Ascending aorta (tissue), 2 donors: ENCODE measurements at regions not wholly inside any gene's neighbourhood (a gene's known extent, or its start where the extent isn't known, plus 50 kb on each side); places are given as distances from the start of the nearest gene placed in this dataset.

Source experiments
- DNase-seq, 2 donors: peaks; one replicate each; pipeline ENCODE4 v3.0.0-alpha.2; 2019; ENCODE audit warnings: low spot score in 2 of 2
- H3K27ac ChIP-seq, 2 donors: fragments of 200-600 bp; sonication (generic); one replicate each; pipeline ENCODE4 v1.5.1; 2016 to 2017; ENCODE audit warnings: mild to moderate bottlenecking in 1 of 2
- H3K27me3 ChIP-seq: fragments of 200-600 bp; sonication (generic); one replicate; pipeline ENCODE4 v1.5.1; 2017
- H3K36me3 ChIP-seq, 2 donors: fragments of 200-600 bp; sonication (generic); one replicate each; pipeline ENCODE4 v1.5.1; 2016
- H3K4me1 ChIP-seq, 2 donors: fragments of 200-600 bp; sonication (generic); one replicate each; pipeline ENCODE4 v1.5.1; 2016 to 2017; ENCODE audit warnings: mild to moderate bottlenecking in 1 of 2
- H3K4me3 ChIP-seq, 2 donors: fragments of 200-600 bp; sonication (generic); one replicate each; pipeline ENCODE4 v1.5.1; 2016 to 2017; ENCODE audit warnings: mild to moderate bottlenecking in 1 of 2
- H3K9me3 ChIP-seq, 2 donors: fragments of 200-600 bp; sonication (generic); one replicate each; pipeline ENCODE4 v1.5.1; 2016
- intact Hi-C: fragments of 100-400 bp; cut with DNase I; formaldehyde crosslinking; loops from one replicate; pipeline ENCODE4 v1.15.1; 2023
- TF ChIP-seq, protein P1 (sequence below), 3 experiments: fragments of 200-600 bp in 2 of 3; fragments of 450-650 bp in 1 of 3; sonication (generic) in 2 of 3; IDR thresholded peaks; one replicate each; pipeline ENCODE4 v1.5.1; 2016 to 2019; ENCODE audit warnings: antibody characterized with exemption in 3 of 3, mild to moderate bottlenecking in 1 of 3, moderate library complexity in 1 of 3

GRCh38 chr1:212526111-212526491 is 82.5 kb upstream of the ATF3 start:
- Histone ChIP-seq H3K27me3 (no peaks in the 10 kb centered on the region), H3K9me3 (no peaks in the 10 kb centered on the region), H3K4me1 (no peaks in the 10 kb centered on the region), H3K27ac (no peak overlapping the region), H3K36me3 (no peaks in the 10 kb centered on the region), H3K4me3 (no peak overlapping the region)
- DNase-seq: no peak
- TF ChIP-seq, protein P1, sequence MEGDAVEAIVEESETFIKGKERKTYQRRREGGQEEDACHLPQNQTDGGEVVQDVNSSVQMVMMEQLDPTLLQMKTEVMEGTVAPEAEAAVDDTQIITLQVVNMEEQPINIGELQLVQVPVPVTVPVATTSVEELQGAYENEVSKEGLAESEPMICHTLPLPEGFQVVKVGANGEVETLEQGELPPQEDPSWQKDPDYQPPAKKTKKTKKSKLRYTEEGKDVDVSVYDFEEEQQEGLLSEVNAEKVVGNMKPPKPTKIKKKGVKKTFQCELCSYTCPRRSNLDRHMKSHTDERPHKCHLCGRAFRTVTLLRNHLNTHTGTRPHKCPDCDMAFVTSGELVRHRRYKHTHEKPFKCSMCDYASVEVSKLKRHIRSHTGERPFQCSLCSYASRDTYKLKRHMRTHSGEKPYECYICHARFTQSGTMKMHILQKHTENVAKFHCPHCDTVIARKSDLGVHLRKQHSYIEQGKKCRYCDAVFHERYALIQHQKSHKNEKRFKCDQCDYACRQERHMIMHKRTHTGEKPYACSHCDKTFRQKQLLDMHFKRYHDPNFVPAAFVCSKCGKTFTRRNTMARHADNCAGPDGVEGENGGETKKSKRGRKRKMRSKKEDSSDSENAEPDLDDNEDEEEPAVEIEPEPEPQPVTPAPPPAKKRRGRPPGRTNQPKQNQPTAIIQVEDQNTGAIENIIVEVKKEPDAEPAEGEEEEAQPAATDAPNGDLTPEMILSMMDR (IDR thresholded peaks at IDR 0.05): no peak
- intact Hi-C loops: no loop called here

GRCh38 chr1:212528501-212528900 is 80.1 kb upstream of the ATF3 start:
- no peaks in the 10 kb centered on the region for H3K27me3 ChIP-seq
- H3K27ac ChIP-seq: no peak overlapping the region
- intact Hi-C loops: no loop called here
- no peaks in the 10 kb centered on the region for H3K9me3 ChIP-seq
- H3K4me3 ChIP-seq: no peak overlapping the region
- no peaks in the 10 kb centered on the region for H3K36me3 ChIP-seq
- DNase-seq: no peak
- no peaks in the 10 kb centered on the region for H3K4me1 ChIP-seq
- TF ChIP-seq, protein P1 (IDR thresholded peaks at IDR 0.05): no peak

GRCh38 chr1:212529211-212529741 is 79.3 kb upstream of the ATF3 start:
- Histone ChIP-seq H3K9me3 (no peaks in the 10 kb centered on the region), H3K36me3 (no peaks in the 10 kb centered on the region), H3K27ac (no peak overlapping the region), H3K4me3 (no peak overlapping the region), H3K27me3 (no peaks in the 10 kb centered on the region), H3K4me1 (no peaks in the 10 kb centered on the region)
- no peak for DNase-seq
- TF ChIP-seq, protein P1 (IDR thresholded peaks at IDR 0.05): no peak
- intact Hi-C loops: no loop called here

DNA sequence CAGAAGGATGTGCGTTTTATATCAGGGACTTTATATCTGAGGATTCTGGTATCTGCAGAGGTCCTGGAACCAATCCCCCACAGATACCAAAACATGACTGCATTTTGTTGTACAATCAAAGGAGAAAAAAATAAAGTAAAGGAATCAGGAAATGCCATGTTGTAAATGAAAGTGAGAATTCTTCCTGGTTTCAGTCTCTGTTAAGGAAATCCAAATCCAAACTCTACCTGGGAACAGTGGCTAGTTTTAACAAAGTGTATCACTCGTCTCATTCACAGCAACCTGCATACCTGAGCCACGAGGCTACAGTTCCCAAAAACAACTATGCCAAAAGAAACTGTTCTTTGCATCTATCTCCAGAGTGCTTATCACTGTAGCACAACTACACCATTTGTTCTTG is 77.3 kb upstream of the ATF3 start:
- Histone ChIP-seq H3K36me3 (no peaks in the 10 kb centered on the region), H3K4me1 (no peaks in the 10 kb centered on the region), H3K4me3 (no peak overlapping the region), H3K27ac (no peak overlapping the region), H3K27me3 (no peaks in the 10 kb centered on the region), H3K9me3 (no peaks in the 10 kb centered on the region)
- TF ChIP-seq, protein P1 (IDR thresholded peaks at IDR 0.05): no peak
- intact Hi-C loops: no loop called here
- no peak for DNase-seq

DNA sequence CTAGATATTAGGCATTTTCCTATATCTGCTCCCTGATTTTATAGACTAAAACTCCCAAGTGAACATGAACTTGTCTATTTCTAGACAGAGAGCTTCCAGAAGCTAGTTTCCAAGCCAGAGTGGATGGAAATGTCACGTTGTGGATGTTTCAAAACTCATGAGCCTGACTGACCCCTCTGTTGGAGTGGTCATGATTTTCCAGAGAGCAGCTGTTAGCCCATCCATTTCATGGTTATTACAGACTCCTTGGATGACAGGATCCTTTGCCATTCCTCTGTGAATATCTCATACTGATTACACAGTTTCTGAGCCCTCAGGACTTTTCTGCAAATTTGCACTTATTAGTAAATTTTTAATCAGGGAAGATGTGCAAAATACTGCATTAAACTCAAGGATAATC is 76.8 kb upstream of the ATF3 start:
- DNase-seq: no peak
- Histone ChIP-seq H3K27ac (no peak overlapping the region), H3K27me3 (no peaks in the 10 kb centered on the region), H3K36me3 (no peaks in the 10 kb centered on the region), H3K9me3 (peaks cover 0 to 1% of the 10 kb centered on the region in 2 donors), H3K4me1 (no peaks in the 10 kb centered on the region), H3K4me3 (no peak overlapping the region)
- TF ChIP-seq, protein P1 (IDR thresholded peaks at IDR 0.05): no peak
- intact Hi-C loops: no loop called here
